ENCODE measurements at regions not wholly inside any gene's neighbourhood (a gene's known extent, or its start where the extent isn't known, plus 50 kb on each side); places are given as distances from the start of the nearest gene placed in this dataset.
"Not testable (repeated sequence)": the region's sequence is repeated elsewhere in the genome, so short reads cannot be mapped to it uniquely, and the experiment has no call there.

GRCh38 chr2:89938756-89939155 lies 1247.3 kb downstream of the RPIA start:
- H3K4me1 ChIP-seq; H3K27me3 Mint-ChIP-seq (ENCODE audit: insufficient read depth, unreplicated experiment); H3K9me3 Mint-ChIP-seq (ENCODE audit: unreplicated experiment); H3K4me3 Mint-ChIP-seq (ENCODE audit: unreplicated experiment); H3K27ac Mint-ChIP-seq (ENCODE audit: unreplicated experiment); H3K4me3 ChIP-seq (ENCODE audit: low read depth, low read length); H3K9me3 ChIP-seq; intact Hi-C loops (cut with micrococcal nuclease; ENCODE audit: unreplicated experiment); CTCF ChIA-PET; H3K4me1 Mint-ChIP-seq (ENCODE audit: low read depth, unreplicated experiment); H3K27me3 ChIP-seq (replicated peaks; ENCODE audit: control insufficient read depth, insufficient read depth, low read length); BruUV-seq (replicated peaks); H3K36me3 ChIP-seq (ENCODE audit: control insufficient read depth, insufficient read depth, low read length); POLR2A ChIA-PET; H3K36me3 Mint-ChIP-seq (ENCODE audit: insufficient read depth, unreplicated experiment): not testable (repeated sequence)
- peak in 1 of 2 experiments; percentile 2 for DNase-seq
- peak; percentile 4 to 28 for TF ChIP-seq CTCF (IDR thresholded peaks at IDR 0.05; ENCODE audit: insufficient read depth in 1 of 2, low read depth in 1 of 2, low read length in 1 of 2, severe bottlenecking in 1 of 2, unreplicated experiment in 1 of 2)

GRCh38 chr2:89944267-89944666 lies 1252.8 kb downstream of the RPIA start:
- H3K27me3 Mint-ChIP-seq (ENCODE audit: insufficient read depth, unreplicated experiment); H3K27ac Mint-ChIP-seq (ENCODE audit: unreplicated experiment); H3K9me3 Mint-ChIP-seq (ENCODE audit: unreplicated experiment); H3K27me3 ChIP-seq (replicated peaks; ENCODE audit: control insufficient read depth, insufficient read depth, low read length); H3K9me3 ChIP-seq; BruUV-seq (replicated peaks); H3K36me3 Mint-ChIP-seq (ENCODE audit: insufficient read depth, unreplicated experiment); DNase-seq; H3K36me3 ChIP-seq (ENCODE audit: control insufficient read depth, insufficient read depth, low read length); POLR2A ChIA-PET; H3K4me1 Mint-ChIP-seq (ENCODE audit: low read depth, unreplicated experiment); H3K4me3 Mint-ChIP-seq (ENCODE audit: unreplicated experiment); H3K4me1 ChIP-seq; CTCF ChIA-PET; intact Hi-C loops (cut with micrococcal nuclease; ENCODE audit: unreplicated experiment); H3K4me3 ChIP-seq (ENCODE audit: low read depth, low read length): not testable (repeated sequence)

- CTCF ChIA-PET; H3K4me1 Mint-ChIP-seq (ENCODE audit: low read depth, unreplicated experiment); DNase-seq; H3K36me3 ChIP-seq (ENCODE audit: control insufficient read depth, insufficient read depth, low read length); H3K9me3 Mint-ChIP-seq (ENCODE audit: unreplicated experiment); H3K27ac Mint-ChIP-seq (ENCODE audit: unreplicated experiment); H3K36me3 Mint-ChIP-seq (ENCODE audit: insufficient read depth, unreplicated experiment); H3K4me3 ChIP-seq (ENCODE audit: low read depth, low read length); H3K9me3 ChIP-seq; H3K27me3 Mint-ChIP-seq (ENCODE audit: insufficient read depth, unreplicated experiment); POLR2A ChIA-PET; H3K4me3 Mint-ChIP-seq (ENCODE audit: unreplicated experiment); BruUV-seq (replicated peaks); intact Hi-C loops (cut with micrococcal nuclease; ENCODE audit: unreplicated experiment); H3K27me3 ChIP-seq (replicated peaks; ENCODE audit: control insufficient read depth, insufficient read depth, low read length); H3K4me1 ChIP-seq: not testable (repeated sequence)
Measured at GRCh38 chr2:89945004-89945616, 1253.6 kb downstream of the RPIA start.

GRCh38 chr2:89947208-89947815 lies 1255.8 kb downstream of the RPIA start:
- DNase-seq; H3K36me3 Mint-ChIP-seq (ENCODE audit: insufficient read depth, unreplicated experiment); BruUV-seq (replicated peaks); H3K27ac Mint-ChIP-seq (ENCODE audit: unreplicated experiment); H3K27me3 ChIP-seq (replicated peaks; ENCODE audit: control insufficient read depth, insufficient read depth, low read length); H3K4me3 Mint-ChIP-seq (ENCODE audit: unreplicated experiment); intact Hi-C loops (cut with micrococcal nuclease; ENCODE audit: unreplicated experiment); H3K4me1 ChIP-seq; H3K27me3 Mint-ChIP-seq (ENCODE audit: insufficient read depth, unreplicated experiment); H3K36me3 ChIP-seq (ENCODE audit: control insufficient read depth, insufficient read depth, low read length); H3K9me3 ChIP-seq; H3K9me3 Mint-ChIP-seq (ENCODE audit: unreplicated experiment); H3K4me1 Mint-ChIP-seq (ENCODE audit: low read depth, unreplicated experiment); CTCF ChIA-PET; H3K4me3 ChIP-seq (ENCODE audit: low read depth, low read length); POLR2A ChIA-PET: not testable (repeated sequence)

- BruUV-seq (replicated peaks); DNase-seq; POLR2A ChIA-PET: not testable (repeated sequence)
Measured at GRCh38 chr2:89948102-89948501, 1256.6 kb downstream of the RPIA start.

More at GRCh38 chr2:89948102-89948501, 1256.6 kb downstream of the RPIA start:
- H3K9me3 ChIP-seq; H3K27ac Mint-ChIP-seq (ENCODE audit: unreplicated experiment); H3K4me3 ChIP-seq (ENCODE audit: low read depth, low read length); H3K27me3 Mint-ChIP-seq (ENCODE audit: insufficient read depth, unreplicated experiment); intact Hi-C loops (cut with micrococcal nuclease; ENCODE audit: unreplicated experiment); CTCF ChIA-PET; H3K4me1 ChIP-seq; H3K9me3 Mint-ChIP-seq (ENCODE audit: unreplicated experiment); H3K4me3 Mint-ChIP-seq (ENCODE audit: unreplicated experiment); H3K4me1 Mint-ChIP-seq (ENCODE audit: low read depth, unreplicated experiment); H3K36me3 Mint-ChIP-seq (ENCODE audit: insufficient read depth, unreplicated experiment); H3K36me3 ChIP-seq (ENCODE audit: control insufficient read depth, insufficient read depth, low read length); H3K27me3 ChIP-seq (replicated peaks; ENCODE audit: control insufficient read depth, insufficient read depth, low read length): not testable (repeated sequence)
